Spinal cord (tissue), 9 donors: ENCODE measurements at regions not wholly inside any gene's neighbourhood (a gene's known extent, or its start where the extent isn't known, plus 50 kb on each side); places are given as distances from the start of the nearest gene placed in this dataset.

Experiments used
- DNase-seq, 6 donors: peaks; one replicate each; pipeline versions ENCODE4 v3.0.0 to v3.0.0-alpha.2; 2013 to 2015; ENCODE audit warnings: low spot score in 6 of 6, low read depth in 4 of 6
- H3K27ac ChIP-seq: one replicate; pipeline ENCODE4 v1.5.1; 2013; ENCODE audit warnings: low read depth, low read length, control low read depth
- H3K27me3 ChIP-seq: one replicate; pipeline ENCODE4 v1.6.1; 2013; ENCODE audit warnings: low read length; ENCODE audit not compliant: control insufficient read depth, insufficient read depth
- H3K36me3 ChIP-seq: one replicate; pipeline ENCODE4 v1.6.1; 2013; ENCODE audit warnings: low read length; ENCODE audit not compliant: control insufficient read depth, insufficient read depth
- H3K4me1 ChIP-seq: one replicate; pipeline ENCODE4 v1.6.1; 2013; ENCODE audit warnings: low read length; ENCODE audit not compliant: control insufficient read depth, insufficient read depth
- H3K4me3 ChIP-seq: one replicate; pipeline ENCODE4 v1.5.1; 2013; ENCODE audit warnings: low read depth, low read length, control low read depth
- H3K9me3 ChIP-seq: one replicate; pipeline ENCODE4 v1.6.1; 2013; ENCODE audit warnings: low read length; ENCODE audit not compliant: control insufficient read depth, insufficient read depth
- WGBS: methylation state at CpG from one replicate; pipeline ENCODE4 v1.1.5; 2013; ENCODE audit warnings: missing lambda C conversion rate; ENCODE audit not compliant: insufficient coverage; 5-methylcytosine and 5-hydroxymethylcytosine counted together
- donor health status: healthy.

DNA sequence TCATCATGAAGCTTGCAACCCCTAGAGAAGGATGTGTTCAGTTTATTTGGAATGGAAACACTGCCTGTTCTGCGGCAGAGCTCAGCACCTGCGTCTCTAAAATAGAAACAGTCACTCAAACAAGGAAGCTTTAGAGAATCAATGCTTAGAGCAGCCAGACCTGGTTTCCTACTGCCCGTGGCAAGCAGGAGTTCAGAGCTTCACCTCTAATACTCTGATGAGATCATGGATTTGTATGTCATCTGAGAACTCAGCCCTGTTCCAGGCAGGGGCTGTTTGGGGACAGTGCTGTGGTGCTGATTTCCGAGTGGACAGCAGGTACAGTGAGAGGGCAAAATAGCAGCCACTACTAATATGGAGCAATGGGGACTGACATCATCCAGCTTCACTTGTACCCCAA lies 236.0 kb upstream of the IRX1 start:
- DNase-seq = peak in 1 of 6 donors; percentile 28

GRCh38 chr5:3357291-3357690 lies 238.3 kb upstream of the IRX1 start:
- no peaks in the 10 kb centered on the region for H3K4me1 ChIP-seq
- peak in 1 of 6 donors; percentile 41 for DNase-seq
- no peaks in the 10 kb centered on the region for H3K36me3 ChIP-seq
- no peaks in the 10 kb centered on the region for H3K27me3 ChIP-seq
- H3K27ac ChIP-seq = no peak overlapping the region
- H3K9me3 ChIP-seq = no peaks in the 10 kb centered on the region
- WGBS = 56% methylated on average over 4 of the region's 5 CpGs
- no peak overlapping the region for H3K4me3 ChIP-seq

More for the DNA sequence above, 236.0 kb upstream of the IRX1 start:
- no peaks in the 10 kb centered on the region for H3K4me1 ChIP-seq
- no peaks in the 10 kb centered on the region for H3K27me3 ChIP-seq
- WGBS = 61% methylated on average over 3 of the region's 4 CpGs
- no peak overlapping the region for H3K27ac ChIP-seq
- H3K9me3 ChIP-seq = no peaks in the 10 kb centered on the region
- H3K36me3 ChIP-seq = no peaks in the 10 kb centered on the region
- no peak overlapping the region for H3K4me3 ChIP-seq

DNA sequence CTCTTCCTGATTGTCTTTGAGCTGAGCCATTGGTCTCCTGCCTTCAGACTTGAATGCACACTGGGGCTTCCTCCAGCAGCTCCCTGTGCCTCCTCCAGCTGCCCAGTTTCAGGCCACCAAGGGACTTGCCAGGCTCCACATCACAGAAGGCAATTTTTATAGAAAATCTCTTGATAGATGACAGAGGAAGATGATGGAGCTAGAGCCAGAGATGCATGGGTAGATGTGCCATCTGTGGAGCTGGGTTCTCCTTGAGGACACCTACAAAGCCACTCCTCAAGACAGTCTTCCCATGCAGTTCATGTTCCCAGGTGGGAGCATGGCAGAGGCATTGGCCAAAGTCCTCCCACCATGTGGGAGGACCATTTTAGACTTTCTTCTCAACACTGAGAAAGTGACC lies 239.6 kb upstream of the IRX1 start:
- Histone ChIP-seq H3K4me1 (peaks cover 3% of the 10 kb centered on the region), H3K36me3 (no peaks in the 10 kb centered on the region), H3K27ac (no peak overlapping the region), H3K27me3 (no peaks in the 10 kb centered on the region), H3K9me3 (no peaks in the 10 kb centered on the region), H3K4me3 (no peak overlapping the region)
- no peak for DNase-seq

DNA sequence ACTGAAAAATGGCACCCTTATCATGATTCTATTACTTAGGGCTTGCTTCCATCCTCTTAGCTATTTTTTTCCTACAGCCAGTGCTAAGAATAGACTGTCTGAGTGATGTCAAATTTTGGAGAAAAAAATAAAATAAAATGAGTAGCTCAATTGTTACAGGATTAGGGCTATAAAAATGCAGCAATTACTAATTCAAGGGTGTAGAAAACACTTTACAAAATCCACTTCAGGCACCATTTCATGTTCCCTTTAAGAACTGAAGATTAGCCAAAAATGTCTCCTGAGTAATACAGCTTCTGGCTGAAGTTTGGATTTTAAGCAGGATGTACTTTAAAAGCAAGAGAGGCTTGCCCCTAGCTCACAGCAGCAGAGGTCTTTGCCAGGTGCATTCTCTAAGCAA lies 240.5 kb upstream of the IRX1 start:
- H3K9me3 ChIP-seq = no peaks in the 10 kb centered on the region
- no peak overlapping the region for H3K4me3 ChIP-seq
- DNase-seq = no peak
- no peaks in the 10 kb centered on the region for H3K27me3 ChIP-seq
- H3K27ac ChIP-seq = no peak overlapping the region
- H3K4me1 ChIP-seq = peaks cover 3% of the 10 kb centered on the region
- no peaks in the 10 kb centered on the region for H3K36me3 ChIP-seq

DNA sequence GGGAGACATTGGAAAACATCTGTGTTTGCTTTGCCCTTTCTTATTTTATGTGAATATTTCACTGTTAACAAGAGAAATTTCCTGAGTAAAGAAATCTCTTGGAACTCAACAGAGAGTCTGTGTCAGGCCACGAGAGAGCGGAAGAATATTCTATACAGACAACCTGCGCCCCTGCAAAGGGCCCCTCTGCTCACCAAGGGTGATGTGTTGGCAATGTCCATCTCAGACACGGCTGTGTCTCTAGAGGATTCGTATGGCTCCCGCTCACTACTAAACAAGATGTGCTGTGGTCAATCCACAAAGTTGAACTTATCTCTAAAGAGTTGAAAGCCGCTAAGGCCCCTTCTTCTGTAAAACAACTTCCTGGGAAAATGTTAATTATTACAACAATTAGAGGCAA lies 241.0 kb upstream of the IRX1 start:
- 40% methylated on average over 1 of the region's 7 CpGs for WGBS
- no peak for DNase-seq
- H3K9me3 ChIP-seq = no peaks in the 10 kb centered on the region
- H3K4me1 ChIP-seq = peaks cover 3% of the 10 kb centered on the region
- no peak overlapping the region for H3K4me3 ChIP-seq
- H3K27ac ChIP-seq = no peak overlapping the region
- H3K27me3 ChIP-seq = no peaks in the 10 kb centered on the region
- no peaks in the 10 kb centered on the region for H3K36me3 ChIP-seq

DNA sequence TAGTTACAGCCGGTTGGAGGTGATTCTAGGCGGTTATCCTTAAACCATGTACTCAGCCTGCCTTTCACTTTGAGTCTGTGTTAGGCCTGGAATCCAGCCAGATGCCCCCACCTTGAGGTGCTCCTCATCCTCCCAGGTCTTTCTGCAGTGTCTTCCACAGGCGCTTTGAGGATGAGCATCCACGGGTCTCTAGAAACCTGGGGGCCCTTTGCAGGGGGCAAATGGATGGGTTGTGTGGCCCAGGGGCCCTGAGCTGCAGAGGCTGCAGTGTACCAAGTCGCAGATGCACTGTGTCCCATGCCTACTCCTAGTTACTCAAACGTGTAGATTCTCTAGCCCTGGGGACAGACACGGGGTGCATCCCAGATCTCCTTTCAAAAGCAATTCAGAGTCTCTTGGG lies 242.1 kb upstream of the IRX1 start:
- DNase-seq = no peak
- Histone ChIP-seq H3K27ac (no peak overlapping the region), H3K27me3 (no peaks in the 10 kb centered on the region), H3K4me1 (peaks cover 3% of the 10 kb centered on the region), H3K4me3 (no peak overlapping the region), H3K9me3 (no peaks in the 10 kb centered on the region), H3K36me3 (no peaks in the 10 kb centered on the region)
- WGBS = 83% methylated on average over 6 of the region's 7 CpGs

- Histone ChIP-seq H3K27me3 (no peaks in the 10 kb centered on the region), H3K4me3 (no peak overlapping the region), H3K9me3 (no peaks in the 10 kb centered on the region), H3K27ac (no peak overlapping the region), H3K36me3 (no peaks in the 10 kb centered on the region), H3K4me1 (peaks cover 3% of the 10 kb centered on the region)
- no peak for DNase-seq
- WGBS = 91% methylated on average over 7 of the region's 8 CpGs
Observed at GRCh38 chr5:3352711-3353110, 242.9 kb upstream of the IRX1 start.

GRCh38 chr5:3351581-3352442 lies 243.8 kb upstream of the IRX1 start:
- H3K9me3 ChIP-seq = no peaks in the 10 kb centered on the region
- peak in 1 of 6 donors; percentile 4 for DNase-seq
- 75% methylated on average over 9 of the region's 10 CpGs for WGBS
- no peaks in the 10 kb centered on the region for H3K36me3 ChIP-seq
- no peaks in the 10 kb centered on the region for H3K27me3 ChIP-seq
- H3K27ac ChIP-seq = no peak overlapping the region
- peaks cover 3% of the 10 kb centered on the region for H3K4me1 ChIP-seq
- no peak overlapping the region for H3K4me3 ChIP-seq

- no peak overlapping the region for H3K4me3 ChIP-seq
- peaks cover 3% of the 10 kb centered on the region for H3K4me1 ChIP-seq
- H3K27me3 ChIP-seq = no peaks in the 10 kb centered on the region
- 87% methylated on average over 5 of the region's 5 CpGs for WGBS
- no peaks in the 10 kb centered on the region for H3K36me3 ChIP-seq
- DNase-seq = no peak
- no peak overlapping the region for H3K27ac ChIP-seq
- H3K9me3 ChIP-seq = no peaks in the 10 kb centered on the region
Observed at GRCh38 chr5:3350781-3351180, 244.9 kb upstream of the IRX1 start.
